Calu3 (cell line): ENCODE measurements at regions not wholly inside any gene's neighbourhood (a gene's known extent, or its start where the extent isn't known, plus 50 kb on each side); places are given as distances from the start of the nearest gene placed in this dataset.

ENCODE experiments used
- BruUV-seq: library from RNA; stranded (reverse); fragments of 400-500 nt; replicated peaks from 2 replicates; lab custom pipeline; 2021; lab: Mats Ljungman, UMichigan
- CTCF ChIA-PET: fragments of 300-600 bp; sonication (Branson Sonifier 250); formaldehyde crosslinking; loops from one replicate; lab custom pipeline; 2022; ENCODE audit warnings: antibody characterized with exemption; lab: Charles Lee
- DNase-seq: peaks from one replicate; pipeline ENCODE4 v3.0.0; 2022
- H3K27ac Mint-ChIP-seq: one replicate; pipeline ENCODE4 v1.8.0; 2022; ENCODE audit warnings: mixed read lengths; ENCODE audit not compliant: unreplicated experiment
- H3K27me3 Mint-ChIP-seq: one replicate; pipeline ENCODE4 v1.8.0; 2022; ENCODE audit warnings: mixed read lengths; ENCODE audit not compliant: unreplicated experiment
- H3K36me3 Mint-ChIP-seq: one replicate; pipeline ENCODE4 v1.8.0; 2022; ENCODE audit warnings: mild to moderate bottlenecking, moderate library complexity, mixed read lengths; ENCODE audit not compliant: insufficient read depth, unreplicated experiment
- H3K4me1 Mint-ChIP-seq: one replicate; pipeline ENCODE4 v1.8.0; 2022; ENCODE audit warnings: mild to moderate bottlenecking, low read depth, mixed read lengths; ENCODE audit not compliant: unreplicated experiment
- H3K4me3 Mint-ChIP-seq: one replicate; pipeline ENCODE4 v1.8.0; 2022; ENCODE audit warnings: mild to moderate bottlenecking, low read depth, moderate library complexity, mixed read lengths; ENCODE audit not compliant: unreplicated experiment
- H3K9me3 Mint-ChIP-seq: one replicate; pipeline ENCODE4 v1.8.0; 2022; ENCODE audit warnings: low read depth, mixed read lengths; ENCODE audit not compliant: unreplicated experiment
- intact Hi-C: fragments of 100-400 bp; cut with micrococcal nuclease; formaldehyde crosslinking; loops from one replicate; pipeline ENCODE4 v1.10.0; 2022; ENCODE audit not compliant: unreplicated experiment
- TF ChIP-seq, protein P1 (sequence below): fragments of 200-600 bp; IDR thresholded peaks from one replicate; pipeline ENCODE4 v1.8.0; 2022; ENCODE audit warnings: antibody characterized with exemption; ENCODE audit not compliant: unreplicated experiment

DNA sequence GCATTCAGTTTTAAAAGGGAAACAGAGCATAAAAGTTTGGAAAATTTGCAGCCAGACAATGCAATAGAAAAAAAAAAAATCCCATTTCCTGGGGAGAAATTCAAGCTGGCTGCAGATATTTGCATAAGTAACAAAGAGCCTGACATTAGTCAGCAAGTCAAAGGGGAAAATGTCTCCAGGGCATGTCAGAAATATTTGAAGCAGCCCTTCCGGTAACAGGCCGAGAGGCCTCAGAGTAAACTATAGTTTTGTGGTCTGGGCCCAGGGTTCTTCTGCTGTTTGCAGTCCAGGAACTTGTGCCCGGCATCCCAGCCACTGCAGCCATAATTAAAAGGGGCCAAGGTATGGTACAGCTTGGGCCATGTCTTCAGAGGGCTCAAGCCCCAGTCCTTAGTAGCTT lies 411.6 kb upstream of the BCHE start:
- intact Hi-C loops = no loop called here

DNA sequence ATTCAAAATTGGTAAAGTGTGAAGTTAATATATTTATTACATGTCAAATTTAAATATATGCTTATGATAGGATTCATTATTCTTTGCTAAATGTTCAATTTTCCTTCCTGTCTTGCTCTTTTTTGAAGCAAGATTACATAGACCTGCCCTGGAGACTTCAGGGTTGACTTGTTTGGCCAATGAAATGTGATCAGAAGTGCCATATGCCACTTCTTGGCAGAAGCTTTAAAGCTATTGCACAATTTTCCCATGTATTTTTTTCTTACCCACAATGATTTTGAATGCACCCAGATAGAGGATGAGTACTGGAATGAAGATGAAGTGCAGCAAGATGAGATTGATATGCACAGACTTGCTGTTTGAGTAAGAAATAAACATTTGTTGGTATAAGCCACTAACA lies 406.3 kb upstream of the BCHE start:
- intact Hi-C loops = no loop called here
- DNase-seq = no peak
- Mint-ChIP-seq H3K4me1 (no peaks in the 10 kb centered on the region), H3K36me3 (no peaks in the 10 kb centered on the region), H3K27ac (no peak overlapping the region), H3K4me3 (no peak overlapping the region), H3K27me3 (no peaks in the 10 kb centered on the region), H3K9me3 (peaks cover 4% of the 10 kb centered on the region)
- TF ChIP-seq, protein P1, sequence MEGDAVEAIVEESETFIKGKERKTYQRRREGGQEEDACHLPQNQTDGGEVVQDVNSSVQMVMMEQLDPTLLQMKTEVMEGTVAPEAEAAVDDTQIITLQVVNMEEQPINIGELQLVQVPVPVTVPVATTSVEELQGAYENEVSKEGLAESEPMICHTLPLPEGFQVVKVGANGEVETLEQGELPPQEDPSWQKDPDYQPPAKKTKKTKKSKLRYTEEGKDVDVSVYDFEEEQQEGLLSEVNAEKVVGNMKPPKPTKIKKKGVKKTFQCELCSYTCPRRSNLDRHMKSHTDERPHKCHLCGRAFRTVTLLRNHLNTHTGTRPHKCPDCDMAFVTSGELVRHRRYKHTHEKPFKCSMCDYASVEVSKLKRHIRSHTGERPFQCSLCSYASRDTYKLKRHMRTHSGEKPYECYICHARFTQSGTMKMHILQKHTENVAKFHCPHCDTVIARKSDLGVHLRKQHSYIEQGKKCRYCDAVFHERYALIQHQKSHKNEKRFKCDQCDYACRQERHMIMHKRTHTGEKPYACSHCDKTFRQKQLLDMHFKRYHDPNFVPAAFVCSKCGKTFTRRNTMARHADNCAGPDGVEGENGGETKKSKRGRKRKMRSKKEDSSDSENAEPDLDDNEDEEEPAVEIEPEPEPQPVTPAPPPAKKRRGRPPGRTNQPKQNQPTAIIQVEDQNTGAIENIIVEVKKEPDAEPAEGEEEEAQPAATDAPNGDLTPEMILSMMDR = no peak
- CTCF ChIA-PET = no interaction called here
- BruUV-seq = no TSS peak

More for the DNA sequence above, 411.6 kb upstream of the BCHE start:
- Mint-ChIP-seq H3K4me3 (no peak overlapping the region), H3K4me1 (no peaks in the 10 kb centered on the region), H3K9me3 (peaks cover 20% of the 10 kb centered on the region), H3K27ac (no peak overlapping the region), H3K27me3 (no peaks in the 10 kb centered on the region), H3K36me3 (no peaks in the 10 kb centered on the region)
- CTCF ChIA-PET = no interaction called here
- TF ChIP-seq, protein P1 = no peak
- no TSS peak for BruUV-seq
- no peak for DNase-seq

DNA sequence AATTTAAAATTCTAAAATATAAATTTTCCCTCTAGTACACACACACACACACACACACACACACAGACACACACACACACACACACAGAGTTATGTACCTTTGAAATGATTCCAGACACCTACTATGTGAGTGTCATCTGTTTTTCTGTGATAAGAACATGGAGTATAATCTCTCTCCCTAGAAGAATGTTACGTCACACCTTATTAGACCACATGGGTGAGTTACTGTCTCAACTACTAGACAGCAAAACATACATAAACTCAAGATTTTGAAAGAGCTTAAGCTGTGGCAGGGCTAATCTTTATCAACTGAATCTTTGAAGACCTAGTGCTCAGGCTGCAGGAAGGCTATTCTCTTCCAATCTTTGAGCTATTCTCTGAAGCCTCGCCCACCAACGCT lies 385.9 kb upstream of the BCHE start:
- TF ChIP-seq, protein P1 = no peak
- BruUV-seq = no TSS peak
- Mint-ChIP-seq H3K27ac (no peak overlapping the region), H3K4me1 (no peaks in the 10 kb centered on the region), H3K9me3 (peaks cover 6% of the 10 kb centered on the region), H3K27me3 (no peaks in the 10 kb centered on the region), H3K4me3 (no peak overlapping the region), H3K36me3 (no peaks in the 10 kb centered on the region)
- CTCF ChIA-PET = no interaction called here
- intact Hi-C loops = no loop called here
- DNase-seq = no peak

DNA sequence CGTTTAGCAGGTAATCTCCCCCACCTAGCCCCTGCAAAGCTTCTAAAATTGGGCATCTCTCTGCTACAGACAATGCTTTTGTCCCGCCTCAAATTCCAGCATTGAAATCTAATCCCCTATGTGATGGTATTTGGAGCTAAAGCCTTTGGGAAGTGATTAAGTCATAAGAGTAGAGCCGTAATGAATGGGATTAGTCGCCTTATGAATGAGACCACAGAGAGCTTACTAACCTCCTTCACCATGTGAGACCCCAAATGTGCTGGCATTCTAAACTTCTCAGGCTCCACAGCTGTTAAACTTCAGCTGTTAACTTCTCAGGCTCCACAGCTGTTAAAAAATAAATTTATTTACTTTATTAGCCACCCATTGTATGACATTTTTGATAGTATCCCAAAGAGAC lies 374.2 kb upstream of the BCHE start:
- no peaks in the 10 kb centered on the region for H3K27me3 Mint-ChIP-seq
- H3K36me3 Mint-ChIP-seq = no peaks in the 10 kb centered on the region
- BruUV-seq = no TSS peak
- H3K4me3 Mint-ChIP-seq = no peak overlapping the region
- TF ChIP-seq, protein P1 = no peak
- intact Hi-C loops = no loop called here
- CTCF ChIA-PET = no interaction called here
- peak overlapping the region; percentile 19 for H3K27ac Mint-ChIP-seq
- no peak for DNase-seq
- H3K9me3 Mint-ChIP-seq = no peaks in the 10 kb centered on the region
- no peaks in the 10 kb centered on the region for H3K4me1 Mint-ChIP-seq
